ENCODE measurements at regions not wholly inside any gene's neighbourhood (a gene's known extent, or its start where the extent isn't known, plus 50 kb on each side); places are given as distances from the start of the nearest gene placed in this dataset.
A peak's percentile ranks its signal among the peaks of the same experiment; 100 is the strongest.
"Not testable (repeated sequence)": the region's sequence is repeated elsewhere in the genome, so short reads cannot be mapped to it uniquely, and the experiment has no call there.

GRCh38 chr17:33709881-33710280, 416.8 kb upstream of the ASIC2 start:
- Mint-ChIP-seq H3K4me1 (ENCODE audit: low read depth) (no peaks in the 10 kb centered on the region), H3K27ac (no peak overlapping the region), H3K9me3 (peaks cover 38% of the 10 kb centered on the region), H3K36me3 (ENCODE audit: low read depth) (no peaks in the 10 kb centered on the region), H3K27me3 (ENCODE audit: insufficient read depth) (no peaks in the 10 kb centered on the region; the same call in 1 of the 2 replicates), H3K4me3 (no peak overlapping the region)
- TF ChIP-seq, protein P1, sequence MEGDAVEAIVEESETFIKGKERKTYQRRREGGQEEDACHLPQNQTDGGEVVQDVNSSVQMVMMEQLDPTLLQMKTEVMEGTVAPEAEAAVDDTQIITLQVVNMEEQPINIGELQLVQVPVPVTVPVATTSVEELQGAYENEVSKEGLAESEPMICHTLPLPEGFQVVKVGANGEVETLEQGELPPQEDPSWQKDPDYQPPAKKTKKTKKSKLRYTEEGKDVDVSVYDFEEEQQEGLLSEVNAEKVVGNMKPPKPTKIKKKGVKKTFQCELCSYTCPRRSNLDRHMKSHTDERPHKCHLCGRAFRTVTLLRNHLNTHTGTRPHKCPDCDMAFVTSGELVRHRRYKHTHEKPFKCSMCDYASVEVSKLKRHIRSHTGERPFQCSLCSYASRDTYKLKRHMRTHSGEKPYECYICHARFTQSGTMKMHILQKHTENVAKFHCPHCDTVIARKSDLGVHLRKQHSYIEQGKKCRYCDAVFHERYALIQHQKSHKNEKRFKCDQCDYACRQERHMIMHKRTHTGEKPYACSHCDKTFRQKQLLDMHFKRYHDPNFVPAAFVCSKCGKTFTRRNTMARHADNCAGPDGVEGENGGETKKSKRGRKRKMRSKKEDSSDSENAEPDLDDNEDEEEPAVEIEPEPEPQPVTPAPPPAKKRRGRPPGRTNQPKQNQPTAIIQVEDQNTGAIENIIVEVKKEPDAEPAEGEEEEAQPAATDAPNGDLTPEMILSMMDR (IDR thresholded peaks at IDR 0.05): no peak
- no peak for DNase-seq

GRCh38 chr17:33712120-33712519, 419.0 kb upstream of the ASIC2 start:
- Mint-ChIP-seq H3K4me3 (no peak overlapping the region), H3K9me3 (peaks cover 39% of the 10 kb centered on the region), H3K27me3 (ENCODE audit: insufficient read depth) (peaks cover 3% of the 10 kb centered on the region), H3K4me1 (ENCODE audit: low read depth) (no peaks in the 10 kb centered on the region), H3K36me3 (ENCODE audit: low read depth) (no peaks in the 10 kb centered on the region), H3K27ac (no peak overlapping the region)
- TF ChIP-seq, protein P1 (IDR thresholded peaks at IDR 0.05): no peak
- DNase-seq: no peak

DNA sequence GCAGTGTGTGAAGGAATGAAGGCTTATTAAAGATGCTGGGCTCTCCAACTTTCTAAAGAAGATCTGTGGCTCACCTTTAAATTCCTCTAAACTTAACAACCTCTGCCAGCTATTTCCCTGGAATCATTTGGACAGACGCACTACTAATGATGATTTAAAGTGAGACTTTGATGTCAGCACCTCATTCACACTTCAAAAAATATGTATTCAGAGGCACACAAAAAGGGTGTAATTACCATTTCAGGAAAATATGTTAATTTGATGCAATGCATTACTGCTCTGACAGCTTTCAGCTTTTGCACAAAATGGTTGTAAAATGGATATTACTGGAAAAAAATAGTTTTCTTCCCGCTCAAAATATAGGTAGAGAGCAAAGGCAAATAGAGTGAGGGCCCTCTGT, 423.9 kb upstream of the ASIC2 start:
- no peak overlapping the region for H3K4me3 Mint-ChIP-seq
- H3K27me3 Mint-ChIP-seq (ENCODE audit: insufficient read depth): peaks cover 3% of the 10 kb centered on the region
- no peaks in the 10 kb centered on the region for H3K4me1 Mint-ChIP-seq (ENCODE audit: low read depth)
- TF ChIP-seq, protein P1 (IDR thresholded peaks at IDR 0.05): no peak
- no peak overlapping the region for H3K27ac Mint-ChIP-seq
- no peak for DNase-seq
- peaks cover 45% of the 10 kb centered on the region for H3K9me3 Mint-ChIP-seq
- no peaks in the 10 kb centered on the region for H3K36me3 Mint-ChIP-seq (ENCODE audit: low read depth)

DNA sequence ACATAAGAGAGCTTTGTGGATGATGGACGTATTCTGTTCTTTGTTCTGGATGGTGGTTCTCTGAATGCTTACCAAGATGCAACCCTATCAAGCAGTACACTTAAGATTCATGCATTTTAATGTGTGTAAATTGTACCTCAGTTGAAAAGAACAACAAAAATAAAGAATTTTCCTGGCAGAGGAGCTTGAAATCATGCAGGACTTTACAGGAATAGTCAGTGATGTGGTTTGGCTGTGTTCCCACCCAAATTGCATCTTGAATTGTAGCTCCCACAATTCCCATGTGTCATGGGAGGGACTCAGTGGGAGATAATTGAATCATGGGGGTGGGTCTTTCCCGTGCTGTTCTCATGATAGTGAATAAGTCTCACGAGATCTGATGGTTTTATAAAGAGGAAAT, 430.6 kb upstream of the ASIC2 start:
- not testable (repeated sequence) for H3K27ac Mint-ChIP-seq; H3K27me3 Mint-ChIP-seq (ENCODE audit: insufficient read depth); H3K36me3 Mint-ChIP-seq (ENCODE audit: low read depth); DNase-seq; H3K4me1 Mint-ChIP-seq (ENCODE audit: low read depth); H3K4me3 Mint-ChIP-seq
- peaks cover 21% of the 10 kb centered on the region for H3K9me3 Mint-ChIP-seq

- Mint-ChIP-seq H3K27me3 (ENCODE audit: insufficient read depth) (no peaks in the 10 kb centered on the region; the same call in 1 of the 2 replicates), H3K9me3 (peaks cover 21% of the 10 kb centered on the region), H3K4me1 (ENCODE audit: low read depth) (no peaks in the 10 kb centered on the region), H3K27ac (no peak overlapping the region), H3K36me3 (ENCODE audit: low read depth) (no peaks in the 10 kb centered on the region), H3K4me3 (no peak overlapping the region)
- DNase-seq: no peak
- TF ChIP-seq, protein P1 (IDR thresholded peaks at IDR 0.05): peak; percentile 67
These were observed 432.7 kb upstream of the ASIC2 start for GRCh38 chr17:33725675-33726271.

- Mint-ChIP-seq H3K4me1 (ENCODE audit: low read depth) (no peaks in the 10 kb centered on the region), H3K9me3 (peaks cover 30% of the 10 kb centered on the region), H3K27ac (no peak overlapping the region), H3K4me3 (no peak overlapping the region), H3K36me3 (ENCODE audit: low read depth) (no peaks in the 10 kb centered on the region), H3K27me3 (ENCODE audit: insufficient read depth) (no peaks in the 10 kb centered on the region; the same call in 1 of the 2 replicates)
- no peak for DNase-seq
- TF ChIP-seq, protein P1 (IDR thresholded peaks at IDR 0.05): no peak
These were observed 437.0 kb upstream of the ASIC2 start for GRCh38 chr17:33730131-33730530.
